HL-60 (cell line): ENCODE measurements at regions not wholly inside any gene's neighbourhood (a gene's known extent, or its start where the extent isn't known, plus 50 kb on each side); places are given as distances from the start of the nearest gene placed in this dataset.

Experiments
- CTCF ChIP-seq: IDR thresholded peaks from one replicate; pipeline ENCODE4 v1.5.1; 2011; ENCODE audit warnings: low read length, control low read depth, inconsistent platforms; ENCODE audit not compliant: insufficient read depth
- GABPA ChIP-seq: IDR thresholded peaks from 2 replicates; pipeline ENCODE4 v1.6.1; 2012; ENCODE audit warnings: low read depth
- POLR2AphosphoS5 ChIP-seq: IDR thresholded peaks from 2 replicates; pipeline ENCODE4 v1.6.1; 2012; ENCODE audit warnings: low read depth
- SPI1 ChIP-seq: IDR thresholded peaks from 2 replicates; pipeline ENCODE4 v1.6.1; 2012; ENCODE audit warnings: low read depth, mild to moderate bottlenecking, borderline replicate concordance
- TF ChIP-seq, protein P1 (sequence below): IDR thresholded peaks from 2 replicates; pipeline ENCODE4 v1.6.1; 2012; ENCODE audit warnings: low read depth; ENCODE audit not compliant: insufficient replicate concordance

GRCh38 chr2:37795938-37796337 lies 124.5 kb upstream of the CDC42EP3 start:
- TF ChIP-seq CTCF, result no peak
- TF ChIP-seq, protein P1, sequence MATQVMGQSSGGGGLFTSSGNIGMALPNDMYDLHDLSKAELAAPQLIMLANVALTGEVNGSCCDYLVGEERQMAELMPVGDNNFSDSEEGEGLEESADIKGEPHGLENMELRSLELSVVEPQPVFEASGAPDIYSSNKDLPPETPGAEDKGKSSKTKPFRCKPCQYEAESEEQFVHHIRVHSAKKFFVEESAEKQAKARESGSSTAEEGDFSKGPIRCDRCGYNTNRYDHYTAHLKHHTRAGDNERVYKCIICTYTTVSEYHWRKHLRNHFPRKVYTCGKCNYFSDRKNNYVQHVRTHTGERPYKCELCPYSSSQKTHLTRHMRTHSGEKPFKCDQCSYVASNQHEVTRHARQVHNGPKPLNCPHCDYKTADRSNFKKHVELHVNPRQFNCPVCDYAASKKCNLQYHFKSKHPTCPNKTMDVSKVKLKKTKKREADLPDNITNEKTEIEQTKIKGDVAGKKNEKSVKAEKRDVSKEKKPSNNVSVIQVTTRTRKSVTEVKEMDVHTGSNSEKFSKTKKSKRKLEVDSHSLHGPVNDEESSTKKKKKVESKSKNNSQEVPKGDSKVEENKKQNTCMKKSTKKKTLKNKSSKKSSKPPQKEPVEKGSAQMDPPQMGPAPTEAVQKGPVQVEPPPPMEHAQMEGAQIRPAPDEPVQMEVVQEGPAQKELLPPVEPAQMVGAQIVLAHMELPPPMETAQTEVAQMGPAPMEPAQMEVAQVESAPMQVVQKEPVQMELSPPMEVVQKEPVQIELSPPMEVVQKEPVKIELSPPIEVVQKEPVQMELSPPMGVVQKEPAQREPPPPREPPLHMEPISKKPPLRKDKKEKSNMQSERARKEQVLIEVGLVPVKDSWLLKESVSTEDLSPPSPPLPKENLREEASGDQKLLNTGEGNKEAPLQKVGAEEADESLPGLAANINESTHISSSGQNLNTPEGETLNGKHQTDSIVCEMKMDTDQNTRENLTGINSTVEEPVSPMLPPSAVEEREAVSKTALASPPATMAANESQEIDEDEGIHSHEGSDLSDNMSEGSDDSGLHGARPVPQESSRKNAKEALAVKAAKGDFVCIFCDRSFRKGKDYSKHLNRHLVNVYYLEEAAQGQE, result no peak
- TF ChIP-seq GABPA, result no peak
- no peak for TF ChIP-seq POLR2AphosphoS5
- TF ChIP-seq SPI1, result no peak
